GM12865 (cell line): ENCODE measurements at regions not wholly inside any gene's neighbourhood (a gene's known extent, or its start where the extent isn't known, plus 50 kb on each side); places are given as distances from the start of the nearest gene placed in this dataset.

ENCODE experiments used
- DNase-seq: peaks from one replicate; pipeline ENCODE4 v3.0.0; 2010; ENCODE audit warnings: low read depth
- H3K4me3 ChIP-seq: 2 replicates; pipeline ENCODE4 v1.5.1; 2011; ENCODE audit warnings: mild to moderate bottlenecking, low read depth, low read length, control low read depth
- CTCF ChIP-seq: IDR thresholded peaks from 2 replicates; pipeline ENCODE4 v1.5.1; 2011; ENCODE audit warnings: low read length, control low read depth, low read depth, inconsistent platforms; ENCODE audit not compliant: insufficient read depth; ENCODE audit errors: missing control alignments

- no peak for DNase-seq
- H3K4me3 ChIP-seq, result no peak overlapping the region
- no peak for TF ChIP-seq CTCF
These were observed 235.0 kb upstream of the HNMT start for GRCh38 chr2:137729305-137729704.

- no peak for DNase-seq
- no peak for TF ChIP-seq CTCF
- H3K4me3 ChIP-seq, result no peak overlapping the region
These were observed 226.7 kb upstream of the HNMT start for GRCh38 chr2:137737559-137737958.

- no peak for TF ChIP-seq CTCF
- H3K4me3 ChIP-seq, result no peak overlapping the region
- DNase-seq, result no peak
These were observed 222.4 kb upstream of the HNMT start for GRCh38 chr2:137741784-137742362.

GRCh38 chr2:137747509-137747908 lies 216.8 kb upstream of the HNMT start:
- no peak for DNase-seq

GRCh38 chr2:137748533-137748932 lies 215.7 kb upstream of the HNMT start:
- TF ChIP-seq CTCF, result no peak
- DNase-seq, result no peak
- no peak overlapping the region for H3K4me3 ChIP-seq

More at GRCh38 chr2:137747509-137747908, 216.8 kb upstream of the HNMT start:
- no peak for TF ChIP-seq CTCF
- no peak overlapping the region for H3K4me3 ChIP-seq

GRCh38 chr2:137764646-137765045 lies 199.6 kb upstream of the HNMT start:
- no peak for TF ChIP-seq CTCF
- no peak overlapping the region for H3K4me3 ChIP-seq
- DNase-seq, result no peak

- H3K4me3 ChIP-seq, result no peak overlapping the region
- DNase-seq, result no peak
- no peak for TF ChIP-seq CTCF
These were observed 194.9 kb upstream of the HNMT start for GRCh38 chr2:137769406-137769805.
